ENCODE measurements at regions not wholly inside any gene's neighbourhood (a gene's known extent, or its start where the extent isn't known, plus 50 kb on each side); places are given as distances from the start of the nearest gene placed in this dataset.

GRCh38 chr4:149164282-149164681 lies 651.4 kb downstream of the IQCM start:
- no peak overlapping the region for H3K4me3 Mint-ChIP-seq (ENCODE audit: unreplicated experiment)
- H3K36me3 Mint-ChIP-seq (ENCODE audit: insufficient read depth, unreplicated experiment) = no peaks in the 10 kb centered on the region
- BruUV-seq (replicated peaks) = no TSS peak
- peaks cover 7% of the 10 kb centered on the region for H3K9me3 Mint-ChIP-seq (ENCODE audit: unreplicated experiment)
- intact Hi-C loops (cut with micrococcal nuclease) = no loop called here
- ChIA-PET POLR2A (no interaction called here), CTCF (no interaction called here)
- H3K27ac Mint-ChIP-seq (ENCODE audit: low read depth, unreplicated experiment) = no peak overlapping the region
- H3K4me1 Mint-ChIP-seq (ENCODE audit: insufficient read depth, unreplicated experiment) = peaks cover 12% of the 10 kb centered on the region
- no peaks in the 10 kb centered on the region for H3K27me3 Mint-ChIP-seq (ENCODE audit: insufficient read depth, unreplicated experiment)
- no peak for DNase-seq (ENCODE audit: unreplicated experiment)
- TF ChIP-seq CTCF (IDR thresholded peaks at IDR 0.05; ENCODE audit: unreplicated experiment) = no peak

- DNase-seq (ENCODE audit: unreplicated experiment) = peak; percentile 15
- CTCF ChIA-PET = no interaction called here
- H3K4me1 Mint-ChIP-seq (ENCODE audit: insufficient read depth, unreplicated experiment) = peaks cover 5% of the 10 kb centered on the region
- POLR2A ChIA-PET = interaction anchor here (0.7 kb wide), 1 partner anchor 11 kb away, joined by 3 read pairs; no protein-coding TSS in a partner anchor
- intact Hi-C loops (cut with micrococcal nuclease) = no loop called here
- H3K36me3 Mint-ChIP-seq (ENCODE audit: insufficient read depth, unreplicated experiment) = peaks cover 6% of the 10 kb centered on the region
- H3K27ac Mint-ChIP-seq (ENCODE audit: low read depth, unreplicated experiment) = no peak overlapping the region
- no peak for TF ChIP-seq CTCF (IDR thresholded peaks at IDR 0.05; ENCODE audit: unreplicated experiment)
- no peak overlapping the region for H3K4me3 Mint-ChIP-seq (ENCODE audit: unreplicated experiment)
- BruUV-seq (replicated peaks) = no TSS peak
- no peaks in the 10 kb centered on the region for H3K9me3 Mint-ChIP-seq (ENCODE audit: unreplicated experiment)
- H3K27me3 Mint-ChIP-seq (ENCODE audit: insufficient read depth, unreplicated experiment) = no peaks in the 10 kb centered on the region
Observed at GRCh38 chr4:149161247-149161646, 654.4 kb downstream of the IQCM start.

DNA sequence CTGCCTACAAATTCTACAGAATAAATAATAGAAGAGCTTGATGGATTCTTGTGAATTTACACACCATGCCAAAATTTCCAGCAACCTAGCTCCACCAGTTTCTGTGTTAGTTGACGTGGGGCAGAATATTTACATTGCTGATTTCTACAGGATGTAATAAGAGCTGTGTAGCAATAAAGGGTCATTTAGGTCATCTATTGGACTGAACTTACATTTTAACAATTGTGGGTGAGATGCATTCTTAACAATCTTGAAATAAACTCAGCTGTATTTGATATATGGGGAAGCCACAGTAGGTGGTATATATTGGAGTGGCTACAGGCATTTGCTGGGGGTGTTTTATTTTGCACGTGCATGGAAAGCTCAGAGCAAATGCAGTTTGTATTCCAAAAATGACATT lies 655.3 kb downstream of the IQCM start:
- H3K36me3 Mint-ChIP-seq (ENCODE audit: insufficient read depth, unreplicated experiment) = peaks cover 6% of the 10 kb centered on the region
- ChIA-PET POLR2A (no interaction called here), CTCF (no interaction called here)
- no peak for TF ChIP-seq CTCF (IDR thresholded peaks at IDR 0.05; ENCODE audit: unreplicated experiment)
- BruUV-seq (replicated peaks) = no TSS peak
- no peak overlapping the region for H3K27ac Mint-ChIP-seq (ENCODE audit: low read depth, unreplicated experiment)
- no peak for DNase-seq (ENCODE audit: unreplicated experiment)
- H3K9me3 Mint-ChIP-seq (ENCODE audit: unreplicated experiment) = no peaks in the 10 kb centered on the region
- peaks cover 5% of the 10 kb centered on the region for H3K4me1 Mint-ChIP-seq (ENCODE audit: insufficient read depth, unreplicated experiment)
- H3K4me3 Mint-ChIP-seq (ENCODE audit: unreplicated experiment) = no peak overlapping the region
- intact Hi-C loops (cut with micrococcal nuclease) = no loop called here
- H3K27me3 Mint-ChIP-seq (ENCODE audit: insufficient read depth, unreplicated experiment) = no peaks in the 10 kb centered on the region

GRCh38 chr4:149158817-149159216 lies 656.8 kb downstream of the IQCM start:
- peaks cover 5% of the 10 kb centered on the region for H3K4me1 Mint-ChIP-seq (ENCODE audit: insufficient read depth, unreplicated experiment)
- no peak for TF ChIP-seq CTCF (IDR thresholded peaks at IDR 0.05; ENCODE audit: unreplicated experiment)
- intact Hi-C loops (cut with micrococcal nuclease) = no loop called here
- H3K9me3 Mint-ChIP-seq (ENCODE audit: unreplicated experiment) = no peaks in the 10 kb centered on the region
- peaks cover 6% of the 10 kb centered on the region for H3K36me3 Mint-ChIP-seq (ENCODE audit: insufficient read depth, unreplicated experiment)
- H3K4me3 Mint-ChIP-seq (ENCODE audit: unreplicated experiment) = no peak overlapping the region
- POLR2A ChIA-PET = interaction anchor here (0.6 kb wide), 1 partner anchor 9 kb away, joined by 3 read pairs; no protein-coding TSS in a partner anchor
- no peak for DNase-seq (ENCODE audit: unreplicated experiment)
- H3K27me3 Mint-ChIP-seq (ENCODE audit: insufficient read depth, unreplicated experiment) = no peaks in the 10 kb centered on the region
- no peak overlapping the region for H3K27ac Mint-ChIP-seq (ENCODE audit: low read depth, unreplicated experiment)
- BruUV-seq (replicated peaks) = no TSS peak
- CTCF ChIA-PET = no interaction called here
